ENCODE measurements at regions not wholly inside any gene's neighbourhood (a gene's known extent, or its start where the extent isn't known, plus 50 kb on each side); places are given as distances from the start of the nearest gene placed in this dataset.

DNA sequence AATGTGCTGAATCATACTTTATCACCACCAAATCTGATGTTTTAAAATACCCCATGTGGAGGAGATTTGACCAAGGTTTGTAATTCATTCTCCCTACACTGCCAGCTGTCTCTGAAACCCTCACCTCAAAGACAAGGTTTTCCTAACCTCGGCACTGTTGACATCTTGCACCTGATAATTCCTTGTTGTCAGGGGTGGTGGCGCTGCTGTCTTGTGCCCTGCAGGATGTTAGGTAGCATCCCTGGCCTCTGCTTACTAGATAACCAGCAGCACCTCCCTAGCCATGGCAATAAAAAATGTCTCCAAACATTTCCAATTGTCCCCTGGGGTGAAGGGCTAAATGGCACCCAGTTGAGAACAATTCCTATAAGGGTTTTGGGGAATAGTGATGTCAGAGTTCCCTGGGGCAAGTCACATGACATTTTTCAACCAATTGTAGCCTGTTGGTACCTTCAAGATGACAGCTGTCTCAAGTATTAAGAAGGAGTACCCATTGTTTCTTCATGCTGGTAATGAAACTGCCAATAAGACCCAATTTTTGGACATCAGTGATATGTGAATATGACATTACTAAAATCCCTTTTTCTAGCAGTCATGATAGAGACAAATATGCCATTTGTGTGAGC lies 160.6 kb upstream of the PLCXD3 start:
- H3K4me1 Mint-ChIP-seq (ENCODE audit: unreplicated experiment), result no peaks in the 10 kb centered on the region
- no peak for DNase-seq (ENCODE audit: low spot score)
- no peak for TF ChIP-seq CTCF (IDR thresholded peaks at IDR 0.05; ENCODE audit: unreplicated experiment)
- H3K4me3 Mint-ChIP-seq (ENCODE audit: unreplicated experiment), result no peak overlapping the region
- no peaks in the 10 kb centered on the region for H3K9me3 Mint-ChIP-seq (ENCODE audit: unreplicated experiment)
- H3K27ac Mint-ChIP-seq (ENCODE audit: unreplicated experiment), result no peak overlapping the region
- no peaks in the 10 kb centered on the region for H3K27me3 Mint-ChIP-seq (ENCODE audit: unreplicated experiment)
- H3K36me3 Mint-ChIP-seq (ENCODE audit: low read depth, unreplicated experiment), result peaks cover 3% of the 10 kb centered on the region

DNA sequence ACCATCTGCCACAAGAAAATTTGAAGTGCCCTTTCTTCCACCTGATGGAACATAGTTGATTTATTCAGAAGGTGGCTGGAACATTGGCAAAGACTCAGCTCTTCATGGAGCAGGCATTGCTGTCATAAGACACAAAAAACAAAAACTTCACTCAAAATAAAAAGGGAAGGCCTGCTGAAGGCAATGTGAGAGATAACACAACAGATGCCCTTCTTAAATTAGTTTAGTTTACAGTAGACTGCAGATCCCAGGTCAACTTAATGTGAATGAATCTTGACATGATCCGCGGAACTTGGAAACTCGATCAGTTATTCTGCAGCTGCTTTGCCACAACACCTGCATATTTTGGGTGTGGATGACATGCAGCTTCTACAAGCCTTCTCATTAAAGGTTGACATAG lies 159.8 kb upstream of the PLCXD3 start:
- peaks cover 3% of the 10 kb centered on the region for H3K36me3 Mint-ChIP-seq (ENCODE audit: low read depth, unreplicated experiment)
- no peak overlapping the region for H3K27ac Mint-ChIP-seq (ENCODE audit: unreplicated experiment)
- H3K27me3 Mint-ChIP-seq (ENCODE audit: unreplicated experiment), result no peaks in the 10 kb centered on the region
- TF ChIP-seq CTCF (IDR thresholded peaks at IDR 0.05; ENCODE audit: unreplicated experiment), result no peak
- no peak overlapping the region for H3K4me3 Mint-ChIP-seq (ENCODE audit: unreplicated experiment)
- H3K9me3 Mint-ChIP-seq (ENCODE audit: unreplicated experiment), result no peaks in the 10 kb centered on the region
- no peak for DNase-seq (ENCODE audit: low spot score)
- H3K4me1 Mint-ChIP-seq (ENCODE audit: unreplicated experiment), result no peaks in the 10 kb centered on the region

DNA sequence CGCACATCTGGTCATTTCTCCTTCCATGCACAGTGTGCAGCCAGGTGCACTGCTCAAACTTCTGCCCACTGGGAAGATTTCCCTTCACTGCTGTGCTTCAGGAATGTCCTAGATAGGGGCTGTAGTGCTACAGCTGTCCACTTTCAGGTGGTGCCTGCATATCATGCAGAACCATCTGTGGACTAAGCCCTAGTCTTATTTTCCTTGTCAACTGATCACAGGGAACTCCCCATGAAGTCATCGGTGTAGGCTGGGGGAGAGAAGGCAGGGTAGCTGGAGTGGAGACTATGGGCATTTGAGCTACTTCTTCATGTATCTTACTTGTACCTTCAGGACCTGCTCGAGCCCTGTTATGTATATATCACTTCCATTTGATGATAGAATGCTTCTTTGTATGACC lies 150.9 kb upstream of the PLCXD3 start:
- DNase-seq (ENCODE audit: low spot score), result no peak
- no peaks in the 10 kb centered on the region for H3K9me3 Mint-ChIP-seq (ENCODE audit: unreplicated experiment)
- no peak overlapping the region for H3K27ac Mint-ChIP-seq (ENCODE audit: unreplicated experiment)
- H3K4me3 Mint-ChIP-seq (ENCODE audit: unreplicated experiment), result no peak overlapping the region
- no peaks in the 10 kb centered on the region for H3K36me3 Mint-ChIP-seq (ENCODE audit: low read depth, unreplicated experiment)
- no peaks in the 10 kb centered on the region for H3K4me1 Mint-ChIP-seq (ENCODE audit: unreplicated experiment)
- no peak for TF ChIP-seq CTCF (IDR thresholded peaks at IDR 0.05; ENCODE audit: unreplicated experiment)
- H3K27me3 Mint-ChIP-seq (ENCODE audit: unreplicated experiment), result no peaks in the 10 kb centered on the region

- TF ChIP-seq CTCF (IDR thresholded peaks at IDR 0.05; ENCODE audit: unreplicated experiment), result no peak
- no peaks in the 10 kb centered on the region for H3K4me1 Mint-ChIP-seq (ENCODE audit: unreplicated experiment)
- H3K9me3 Mint-ChIP-seq (ENCODE audit: unreplicated experiment), result no peaks in the 10 kb centered on the region
- no peak overlapping the region for H3K4me3 Mint-ChIP-seq (ENCODE audit: unreplicated experiment)
- no peak overlapping the region for H3K27ac Mint-ChIP-seq (ENCODE audit: unreplicated experiment)
- no peaks in the 10 kb centered on the region for H3K27me3 Mint-ChIP-seq (ENCODE audit: unreplicated experiment)
- no peaks in the 10 kb centered on the region for H3K36me3 Mint-ChIP-seq (ENCODE audit: low read depth, unreplicated experiment)
- DNase-seq (ENCODE audit: low spot score), result no peak
These were observed 146.2 kb upstream of the PLCXD3 start for GRCh38 chr5:41656597-41656996.

- no peak overlapping the region for H3K4me3 Mint-ChIP-seq (ENCODE audit: unreplicated experiment)
- no peak for DNase-seq (ENCODE audit: low spot score)
- H3K4me1 Mint-ChIP-seq (ENCODE audit: unreplicated experiment), result no peaks in the 10 kb centered on the region
- no peaks in the 10 kb centered on the region for H3K27me3 Mint-ChIP-seq (ENCODE audit: unreplicated experiment)
- no peaks in the 10 kb centered on the region for H3K9me3 Mint-ChIP-seq (ENCODE audit: unreplicated experiment)
- no peak for TF ChIP-seq CTCF (IDR thresholded peaks at IDR 0.05; ENCODE audit: unreplicated experiment)
- no peaks in the 10 kb centered on the region for H3K36me3 Mint-ChIP-seq (ENCODE audit: low read depth, unreplicated experiment)
- H3K27ac Mint-ChIP-seq (ENCODE audit: unreplicated experiment), result no peak overlapping the region
These were observed 139.7 kb upstream of the PLCXD3 start for GRCh38 chr5:41650131-41650530.
